Hematopoietic multipotent progenitor cell treated with erythropoietin and hydrocortisone succinate and interleukin-3 and kit ligand, for 4 days (in vitro differentiated cells): ENCODE measurements at regions not wholly inside any gene's neighbourhood (a gene's known extent, or its start where the extent isn't known, plus 50 kb on each side); places are given as distances from the start of the nearest gene placed in this dataset.
"Not testable (repeated sequence)": the region's sequence is repeated elsewhere in the genome, so short reads cannot be mapped to it uniquely, and the experiment has no call there.

ENCODE experiments used
- DNase-seq: peaks from one replicate; pipeline ENCODE4 v3.0.0-alpha.2; 2015

DNA sequence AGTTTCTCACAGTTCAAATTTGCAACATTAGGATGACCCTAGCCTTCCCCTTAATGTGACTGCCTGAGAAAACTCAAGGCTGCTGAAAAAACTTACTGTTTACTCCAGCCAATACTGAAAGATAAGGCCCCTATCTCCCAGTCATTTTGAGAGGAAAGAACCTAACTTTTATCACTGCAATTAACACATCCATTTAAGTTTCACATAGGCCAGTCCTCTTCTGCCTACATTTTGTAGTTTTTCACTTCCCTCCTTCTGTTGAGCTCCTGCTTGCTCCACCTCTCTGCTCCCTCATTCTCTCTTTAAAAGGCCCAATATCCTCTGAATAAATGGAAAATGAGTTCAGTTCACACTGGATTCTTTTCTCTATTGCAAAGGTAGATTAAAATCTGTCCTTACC, 1996.2 kb upstream of the FLRT2 start:
- DNase-seq, result no peak

DNA sequence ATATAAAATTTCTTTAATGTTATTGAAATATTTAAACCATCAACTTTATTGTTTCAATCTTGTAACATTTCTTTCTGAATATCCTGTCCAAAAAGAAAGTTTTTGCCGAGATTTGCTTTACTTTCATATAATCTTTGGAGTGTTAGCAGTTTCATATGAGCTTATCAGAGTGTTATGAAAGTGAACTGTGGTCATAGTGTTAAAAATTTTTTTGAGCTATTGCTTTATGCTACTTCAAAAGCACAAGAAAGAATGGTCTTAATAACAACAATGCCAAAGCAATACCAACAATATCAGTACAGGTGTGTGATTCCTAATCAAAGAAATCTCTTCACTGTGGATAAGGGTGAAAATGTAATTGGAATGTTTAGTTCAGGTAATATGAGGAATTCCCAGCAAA, 1994.9 kb upstream of the FLRT2 start:
- DNase-seq, result no peak

DNA sequence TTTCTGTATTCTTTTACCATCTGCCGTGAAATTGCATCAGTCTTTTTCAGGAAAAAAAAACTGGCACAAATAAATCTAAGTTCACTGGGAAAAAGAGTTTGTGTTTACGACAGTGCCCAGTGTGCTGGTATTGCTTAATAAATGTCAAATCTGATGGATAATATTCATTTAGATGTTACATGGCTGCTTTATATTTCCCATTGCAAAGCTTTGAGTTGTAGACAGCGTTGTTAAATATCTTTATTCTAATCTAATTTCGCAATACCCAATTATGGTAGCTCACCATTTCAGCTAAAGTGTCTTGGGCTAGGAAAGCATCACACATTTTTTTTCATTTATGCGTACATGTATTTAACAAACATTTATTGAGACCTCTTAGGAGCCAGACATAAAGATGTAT, 1994.5 kb upstream of the FLRT2 start:
- no peak for DNase-seq

DNA sequence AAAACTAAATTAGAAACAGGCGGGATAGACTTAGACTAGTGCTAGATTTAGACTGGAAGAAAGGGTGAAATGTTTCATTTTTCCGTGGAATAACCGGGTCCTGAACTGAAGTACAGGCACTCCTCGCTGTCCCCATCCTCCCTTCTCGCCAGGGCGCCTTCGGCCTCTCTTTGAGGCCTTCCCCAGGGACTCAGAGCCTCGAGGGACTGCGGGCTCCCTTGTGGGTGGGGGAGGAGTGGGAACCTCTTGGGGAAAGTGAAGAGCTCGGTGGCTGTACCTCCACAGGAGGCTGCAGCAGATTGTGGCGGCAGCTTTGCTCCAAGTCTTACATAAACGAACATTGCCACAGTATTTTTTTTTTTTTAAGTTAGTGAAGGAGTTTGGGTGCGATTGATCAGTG, 1988.8 kb upstream of the FLRT2 start:
- DNase-seq, result no peak

DNA sequence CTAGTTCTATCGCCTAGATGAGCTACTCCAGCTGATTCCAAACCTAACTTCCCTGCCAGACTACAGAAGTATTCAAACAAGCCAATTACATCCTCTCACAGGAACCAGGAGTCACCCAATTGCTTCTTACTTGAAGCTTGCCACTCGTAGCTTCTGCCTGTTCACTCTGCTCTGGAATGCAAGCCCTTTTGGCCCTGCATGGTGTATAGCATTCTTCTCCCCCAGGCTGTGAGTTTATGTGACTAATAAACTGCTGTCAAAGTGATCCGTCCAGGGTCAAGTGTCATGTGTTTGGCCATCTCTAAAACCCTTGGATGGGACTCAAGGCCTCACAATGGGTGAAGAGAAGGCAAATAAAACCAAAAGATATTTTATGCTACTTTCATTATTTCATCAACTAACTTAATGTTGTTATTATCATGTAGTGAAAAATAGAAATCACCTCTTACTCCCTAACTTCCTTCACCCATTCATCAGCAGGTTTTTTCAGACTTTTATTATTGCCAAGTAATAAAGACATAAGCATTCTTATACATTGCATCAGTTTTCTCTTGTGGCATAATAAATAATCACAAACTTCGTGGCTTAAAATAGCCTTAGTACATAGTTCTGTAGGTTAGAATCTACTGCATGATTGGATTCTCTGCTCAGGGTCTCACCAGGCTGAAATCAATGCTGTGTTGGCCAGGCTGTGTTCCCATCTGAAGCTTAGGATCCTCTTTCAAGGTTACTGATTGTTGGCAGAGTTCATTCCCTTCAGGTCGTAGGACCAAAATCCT, 1981.7 kb upstream of the FLRT2 start:
- no peak for DNase-seq

DNA sequence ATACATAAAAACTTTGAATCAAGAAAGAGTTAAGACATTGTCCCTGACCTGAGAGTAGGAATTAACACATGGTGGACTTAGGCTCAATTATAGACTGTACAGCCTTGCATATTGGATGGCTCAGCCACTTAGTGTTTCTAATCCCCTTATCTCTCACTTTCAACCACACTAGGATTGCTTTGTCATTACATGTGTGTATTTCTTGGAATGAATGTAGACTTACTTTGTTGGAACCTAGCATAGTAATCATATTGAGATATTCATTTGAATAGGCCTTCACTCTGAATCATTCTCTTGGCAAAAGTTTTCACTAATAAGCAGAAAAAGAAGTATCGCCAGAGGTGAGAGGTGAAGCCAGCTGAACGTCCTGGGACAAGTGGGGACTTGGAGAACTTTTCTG, 1973.9 kb upstream of the FLRT2 start:
- no peak for DNase-seq

DNA sequence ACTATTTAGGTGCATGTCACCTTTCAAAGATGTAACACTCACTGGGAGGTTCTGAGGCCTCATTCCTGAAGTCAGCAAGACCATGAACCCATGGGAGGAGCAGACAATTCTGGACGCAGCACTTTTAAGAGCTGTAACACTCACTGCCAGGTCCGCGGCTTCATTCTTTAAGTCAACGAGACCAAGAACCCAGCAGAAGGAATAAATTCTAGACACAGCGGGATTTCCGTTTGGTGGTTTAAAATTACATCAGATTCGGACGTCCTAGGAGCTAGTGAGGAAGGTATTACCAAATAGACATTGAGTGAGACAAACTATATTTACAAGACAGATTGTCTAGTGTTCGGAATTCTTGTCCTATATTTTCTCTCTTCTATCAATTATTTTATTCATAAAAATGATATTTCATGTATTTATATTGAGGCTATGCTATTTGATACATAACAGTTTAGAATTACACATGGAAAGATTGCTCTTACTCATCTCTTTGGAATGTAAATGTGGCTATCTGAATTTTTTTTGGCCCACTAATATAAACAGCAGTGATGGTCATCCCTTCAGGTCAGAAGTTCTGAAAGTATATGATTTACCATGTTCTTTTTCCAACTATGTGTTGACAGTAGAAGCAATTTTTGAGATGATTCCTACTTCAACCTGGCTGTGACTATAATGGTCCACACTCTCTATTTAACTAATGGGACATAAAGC, 1973.0 kb upstream of the FLRT2 start:
- no peak for DNase-seq

DNA sequence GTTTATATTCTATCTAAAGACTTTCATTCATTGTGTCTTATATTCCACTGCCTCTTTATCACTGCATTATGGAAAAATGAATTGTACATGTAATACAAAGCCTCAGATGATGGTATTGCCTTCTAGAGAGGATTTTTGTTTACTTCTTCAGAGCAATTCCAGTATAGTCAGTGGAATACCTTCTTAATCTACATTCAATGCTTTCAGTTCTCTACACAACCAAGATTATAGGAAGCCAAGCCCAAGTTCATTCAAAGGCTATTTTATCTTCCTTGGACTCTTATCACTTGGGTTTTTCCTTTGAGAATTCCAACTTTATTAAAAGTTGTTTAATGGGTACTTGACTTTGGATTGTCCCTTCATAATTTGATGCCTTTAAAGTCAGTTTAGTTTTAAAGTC, 1971.0 kb upstream of the FLRT2 start:
- DNase-seq, result no peak

DNA sequence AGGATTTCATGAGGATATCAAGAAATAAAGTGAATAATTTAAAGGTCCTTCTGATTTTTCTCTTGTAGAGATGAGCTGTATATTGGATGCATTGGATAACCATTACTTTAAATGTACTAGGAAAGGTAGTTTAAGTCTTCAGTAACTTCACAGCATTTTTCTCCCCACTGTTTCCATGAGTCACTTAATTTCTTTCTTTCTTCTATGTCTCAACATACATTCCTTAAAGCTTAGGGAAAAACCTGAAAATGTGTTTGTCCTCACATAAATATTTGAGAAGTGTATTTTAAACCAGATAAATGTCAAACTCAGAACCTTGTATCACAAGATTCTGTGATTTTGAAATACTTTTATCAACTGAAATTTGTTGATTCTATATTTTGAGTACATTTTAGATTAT, 1970.2 kb upstream of the FLRT2 start:
- DNase-seq, result no peak

DNA sequence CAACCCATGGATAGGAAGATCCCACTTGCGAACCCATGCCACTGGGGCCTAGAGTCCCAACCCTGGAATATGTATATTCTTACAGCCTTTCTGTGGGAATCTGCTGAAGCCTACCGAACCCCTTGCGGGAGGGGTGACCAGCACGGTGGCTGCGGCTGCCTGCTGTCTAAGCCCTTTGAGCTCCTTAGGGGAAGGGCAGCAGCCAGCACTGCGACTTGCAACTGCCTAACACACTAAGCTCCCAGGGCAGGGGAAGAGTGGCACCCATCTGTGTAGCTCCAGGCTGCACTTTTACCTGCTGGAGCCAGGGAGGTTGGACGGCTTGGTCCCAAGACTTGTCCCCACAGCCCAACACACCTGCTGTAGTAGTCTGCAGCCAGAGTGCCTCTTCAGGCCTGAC, 1968.7 kb upstream of the FLRT2 start:
- DNase-seq, result no peak

DNA sequence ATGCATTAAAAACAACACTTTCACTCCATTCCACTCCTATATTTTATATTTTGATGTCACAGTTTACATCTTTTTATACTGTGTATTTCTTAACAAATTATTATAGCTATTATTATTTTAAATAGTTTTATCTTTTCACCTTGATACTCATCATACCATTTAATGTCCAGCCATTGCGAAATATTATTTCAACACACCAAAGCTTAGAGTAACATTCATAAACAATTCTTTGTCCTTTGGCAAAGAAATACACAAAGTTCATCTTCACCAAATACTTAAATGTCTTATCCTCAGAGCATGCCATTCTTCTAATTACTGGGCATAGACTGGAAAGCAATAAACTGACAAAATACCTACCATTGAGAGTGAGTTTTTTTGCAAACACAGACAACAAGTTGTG, 1963.4 kb upstream of the FLRT2 start:
- no peak for DNase-seq

DNA sequence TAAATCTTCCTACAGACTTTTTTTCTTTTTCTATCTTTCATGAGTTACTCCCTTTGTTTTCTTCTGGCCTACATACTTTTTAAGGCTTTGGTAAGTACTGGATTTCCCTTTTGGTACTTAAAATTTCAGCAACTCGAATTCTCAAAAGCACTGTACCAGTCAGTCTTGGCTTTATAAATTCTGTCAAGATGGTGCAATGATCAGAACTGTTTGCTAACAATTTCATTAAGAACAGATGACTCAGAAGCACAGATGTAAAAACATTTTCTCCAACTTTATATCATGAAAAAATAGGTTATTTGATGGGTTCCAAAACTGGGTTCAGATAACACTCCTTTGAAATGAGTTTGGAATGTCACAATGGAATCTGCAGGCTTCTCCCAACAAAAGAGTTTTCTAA, 1961.8 kb upstream of the FLRT2 start:
- DNase-seq, result no peak

DNA sequence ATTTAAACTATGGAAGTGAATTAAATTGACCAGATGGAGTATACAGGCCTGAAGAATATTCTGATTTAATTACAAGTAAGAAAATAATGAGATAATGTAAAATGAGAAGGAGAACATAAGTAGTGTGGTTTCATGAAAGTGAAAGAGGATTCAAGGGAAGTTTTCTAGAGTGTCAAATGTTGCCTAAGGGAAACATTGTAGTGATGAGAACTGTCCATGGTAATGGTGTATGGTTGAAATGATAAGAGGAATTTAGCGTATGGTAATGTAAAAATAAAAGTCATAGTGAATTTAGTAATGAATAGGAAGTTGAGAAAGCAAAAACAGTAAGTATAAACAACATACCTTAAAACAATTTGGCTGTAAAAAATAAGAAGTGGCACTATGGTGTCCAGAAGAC, 1954.6 kb upstream of the FLRT2 start:
- no peak for DNase-seq

DNA sequence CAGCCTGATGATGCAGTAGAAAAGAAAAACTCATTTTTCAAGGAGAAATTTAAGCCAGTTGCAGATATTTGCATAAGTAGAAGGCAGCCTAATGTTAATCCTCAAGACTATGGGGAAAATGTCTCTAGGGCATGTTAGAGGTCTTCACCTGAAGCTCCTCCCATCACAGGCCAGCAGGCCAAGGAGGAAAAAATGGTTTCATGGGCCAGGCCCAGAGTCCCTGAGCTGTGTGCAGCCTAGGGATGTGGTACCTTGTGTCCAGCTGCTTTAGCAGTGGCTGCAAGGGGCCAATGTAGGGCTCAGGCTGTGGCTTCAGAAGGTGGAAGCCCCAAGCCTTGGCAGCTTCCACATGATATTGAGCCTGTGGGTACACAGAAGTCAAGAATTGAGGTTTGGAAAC, 1946.7 kb upstream of the FLRT2 start:
- no peak for DNase-seq

DNA sequence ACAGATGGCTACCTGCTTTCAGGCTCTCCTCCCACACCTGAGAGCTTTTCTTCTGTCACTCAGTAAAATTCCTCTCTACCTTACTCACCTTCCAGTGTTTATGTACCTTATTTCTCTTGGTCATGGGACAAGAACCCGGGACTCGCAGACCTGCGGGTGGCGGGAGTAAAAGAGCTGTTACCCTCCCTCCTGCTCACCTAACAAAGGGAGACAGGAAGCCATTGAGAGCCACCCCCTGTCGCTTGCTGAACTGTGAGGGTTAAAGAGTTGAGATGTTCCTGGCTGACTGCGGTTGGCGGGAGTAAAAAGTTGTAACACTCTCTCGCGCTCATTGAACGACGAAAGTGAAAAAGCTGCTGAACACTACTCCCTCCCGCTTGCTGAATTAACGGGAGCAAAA, 1935.1 kb upstream of the FLRT2 start:
- DNase-seq, result no peak

DNA sequence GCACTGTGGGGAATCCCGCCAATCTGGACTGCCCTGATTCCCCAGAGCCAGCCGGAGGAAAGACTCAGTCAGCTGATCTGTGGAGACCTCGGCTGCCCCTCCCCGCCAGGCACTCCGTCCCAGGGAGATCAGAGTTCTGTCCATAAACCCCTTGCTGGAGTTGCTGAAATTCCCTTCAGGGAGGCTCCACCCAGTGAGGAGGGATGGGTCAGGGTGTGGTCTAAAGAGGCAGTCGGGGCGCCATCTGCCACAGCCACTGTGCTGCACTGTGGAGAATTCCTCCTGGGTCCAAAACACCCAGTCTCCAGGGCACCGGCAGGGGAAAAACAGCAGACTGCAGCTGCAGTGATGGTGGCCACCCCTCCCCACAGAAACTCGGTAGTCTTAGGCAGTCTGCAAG, 1922.3 kb upstream of the FLRT2 start:
- no peak for DNase-seq

DNA sequence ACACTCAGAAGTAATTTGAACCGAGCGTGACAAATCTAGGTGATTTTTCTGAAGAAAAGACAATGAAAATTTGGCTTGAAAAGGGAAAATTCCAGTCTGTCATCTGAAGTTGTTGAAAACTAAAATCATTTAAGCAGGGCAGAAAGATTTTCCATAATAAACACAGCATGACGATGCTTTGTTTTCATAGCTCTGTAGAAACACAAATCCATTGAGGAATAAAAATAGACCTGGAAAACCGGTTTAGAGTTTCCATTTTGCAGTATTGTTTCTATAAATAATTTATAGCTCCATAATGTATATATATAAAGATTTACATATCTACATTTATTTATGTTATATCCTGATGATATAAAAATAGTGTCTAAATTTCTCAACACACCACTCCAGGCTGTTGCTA, 1918.5 kb upstream of the FLRT2 start:
- no peak for DNase-seq

DNA sequence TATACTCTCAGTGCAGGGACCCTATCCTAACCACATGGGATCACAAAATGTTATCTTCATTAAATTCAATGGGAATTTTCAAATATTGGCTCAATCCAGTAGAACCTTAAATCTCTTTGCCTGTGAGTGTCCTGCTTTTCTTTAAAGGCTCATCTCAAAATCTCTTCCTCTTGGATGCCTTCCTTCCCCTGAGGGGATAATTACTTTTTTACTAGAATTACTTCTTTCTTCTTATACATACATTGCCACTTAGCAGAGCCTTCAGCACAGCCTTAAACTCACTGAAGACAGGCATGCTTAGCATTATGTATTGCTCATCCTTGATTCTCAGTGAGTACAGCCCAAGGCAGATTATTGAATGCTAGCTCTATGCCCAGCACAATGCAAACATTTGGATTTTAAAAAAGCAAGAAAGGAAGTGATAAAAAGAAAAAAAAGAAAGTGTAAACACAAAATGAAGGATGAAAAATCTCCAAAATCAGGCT, 1918.0 kb upstream of the FLRT2 start:
- DNase-seq, result no peak

DNA sequence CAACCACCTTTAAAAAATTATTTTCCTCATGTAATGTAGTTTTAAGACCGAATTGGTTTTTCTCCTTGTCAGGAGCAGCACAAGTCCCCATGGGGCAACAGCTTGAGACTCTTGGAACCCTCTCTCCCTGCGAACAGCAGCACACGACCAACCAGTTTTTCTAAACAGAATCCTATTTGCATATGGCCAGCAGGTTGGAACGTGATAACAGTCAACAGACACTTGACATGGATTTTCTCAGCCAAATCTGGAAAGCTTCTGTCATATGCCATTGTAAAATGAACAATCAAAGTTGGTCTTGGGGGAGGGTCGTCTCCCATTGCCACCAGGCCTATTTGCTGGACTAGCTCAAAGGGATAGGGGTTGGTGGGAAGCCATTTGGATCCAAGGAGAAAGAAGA, 1915.0 kb upstream of the FLRT2 start:
- no peak for DNase-seq

DNA sequence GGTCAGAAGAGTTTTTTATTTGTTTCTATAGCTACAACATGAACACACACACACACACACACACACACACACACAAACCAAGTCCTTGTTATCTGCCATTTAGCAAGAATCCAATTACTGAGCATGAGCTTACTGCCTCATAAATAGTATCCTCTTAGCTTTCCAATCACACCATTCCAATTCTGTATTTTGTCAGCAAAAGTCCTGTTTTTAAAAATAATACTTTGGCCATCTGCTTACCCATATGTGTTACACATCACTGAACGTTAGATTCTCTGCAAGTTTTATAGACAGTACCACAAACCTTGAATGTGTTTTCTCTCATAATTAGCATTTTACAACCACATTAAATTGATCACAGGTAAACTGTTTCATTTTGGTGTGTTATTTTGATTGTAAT, 1905.4 kb upstream of the FLRT2 start:
- no peak for DNase-seq

DNA sequence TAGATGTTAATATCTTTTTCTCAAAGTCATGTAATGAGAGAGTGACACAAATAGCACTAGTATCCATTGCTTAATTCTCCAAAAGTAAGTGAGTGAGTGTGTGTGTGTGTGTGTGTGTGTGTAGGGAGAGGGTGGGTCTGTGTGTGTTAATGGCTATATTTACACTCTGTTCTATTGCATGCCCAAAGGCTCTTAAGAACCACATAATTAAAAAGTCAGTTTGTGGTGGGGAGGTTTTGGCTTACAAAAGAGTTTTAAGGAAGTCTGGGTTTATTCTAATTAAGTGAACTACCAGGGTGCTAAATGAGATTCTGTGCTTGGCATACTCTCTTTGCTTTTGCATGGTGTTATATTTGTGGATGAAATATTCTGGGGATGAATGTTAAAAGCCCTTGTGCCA, 1897.6 kb upstream of the FLRT2 start:
- peak; percentile 36 for DNase-seq

DNA sequence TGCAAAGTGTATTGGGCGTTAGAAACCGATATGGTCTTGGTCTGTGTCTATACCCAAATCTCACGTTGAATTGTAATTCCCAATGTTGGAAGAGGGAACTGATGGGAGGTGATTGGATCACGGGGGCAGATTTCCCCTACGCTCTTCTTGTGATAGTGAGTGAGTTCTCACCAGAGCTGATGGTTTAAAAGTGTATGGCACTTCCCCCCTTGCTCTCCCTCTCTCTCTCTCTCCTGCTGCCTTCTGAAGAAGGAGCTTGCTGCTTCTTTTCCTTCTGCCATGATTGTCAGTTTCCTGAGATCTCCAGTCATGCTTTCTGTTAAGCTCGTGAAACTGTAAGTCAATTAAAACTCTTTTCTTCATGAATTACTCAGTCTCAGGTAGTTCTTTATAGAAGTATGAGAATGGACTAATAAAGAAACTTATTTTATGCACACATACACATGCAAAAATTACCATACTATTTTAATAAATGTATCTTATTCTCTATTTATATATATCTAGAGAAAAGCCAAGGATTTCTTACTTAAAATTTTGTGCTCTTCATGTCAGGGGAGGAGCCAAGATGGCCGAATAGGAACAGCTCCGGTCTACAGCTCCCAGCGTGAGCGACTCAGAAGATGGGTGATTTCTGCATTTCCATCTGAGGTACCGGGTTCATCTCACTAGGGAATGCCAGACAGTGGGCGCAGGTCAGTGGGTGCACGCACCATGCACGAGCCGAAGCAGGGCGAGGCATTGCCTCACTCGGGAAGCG, 1891.0 kb upstream of the FLRT2 start:
- DNase-seq, result no peak

DNA sequence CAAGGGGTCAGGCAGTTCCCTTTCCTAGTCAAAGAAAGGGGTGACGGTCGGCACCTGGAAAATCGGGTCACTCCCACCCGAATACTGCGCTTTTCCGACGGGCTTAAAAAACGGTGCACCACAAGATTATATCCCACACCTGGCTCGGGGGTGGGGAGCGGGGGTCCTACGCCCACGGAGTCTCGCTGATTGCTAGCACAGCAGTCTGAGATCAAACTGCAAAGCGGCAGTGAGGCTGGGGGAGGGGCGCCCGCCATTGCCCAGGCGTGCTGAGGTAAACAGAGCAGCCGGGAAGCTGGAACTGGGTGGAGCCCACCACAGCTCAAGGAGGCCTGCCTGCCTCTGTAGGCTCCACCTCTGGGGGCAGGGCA, 1890.5 kb upstream of the FLRT2 start:
- DNase-seq, result not testable (repeated sequence)

DNA sequence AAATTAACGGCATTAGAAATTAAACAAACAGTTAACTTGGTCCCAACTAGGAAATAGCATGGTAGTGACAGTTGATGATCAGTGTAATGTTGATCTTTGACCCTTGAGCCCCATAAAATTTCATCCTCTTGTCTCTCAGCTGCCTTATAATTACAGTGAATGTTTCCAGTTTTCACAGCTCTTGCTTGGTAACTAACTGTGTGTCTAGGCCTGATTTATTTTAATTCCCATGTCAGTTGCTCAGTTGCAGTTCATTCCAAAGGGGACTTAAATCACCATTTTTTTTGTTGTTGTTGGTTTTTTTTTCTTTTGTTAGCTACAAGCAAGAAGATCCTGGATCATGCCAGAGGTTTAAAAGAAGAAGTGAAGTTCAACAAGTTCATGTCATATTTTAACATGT, 1883.7 kb upstream of the FLRT2 start:
- DNase-seq, result no peak
